Panc1 (cell line): ENCODE measurements at regions not wholly inside any gene's neighbourhood (a gene's known extent, or its start where the extent isn't known, plus 50 kb on each side); places are given as distances from the start of the nearest gene placed in this dataset.

Experiments used
- ATAC-seq: fragments of 200-7000 bp; cut with Tn5 transposase; 2 replicates; pipeline ENCODE4 v1.9.1; 2020; ENCODE audit warnings: mild to moderate bottlenecking, moderate library complexity
- BruUV-seq: library from RNA; stranded (reverse); fragments of 400-500 nt; replicated peaks from 2 replicates; lab custom pipeline; 2021; lab: Mats Ljungman, UMichigan
- CTCF ChIA-PET: fragments of 300-600 bp; sonication (Branson Sonifier 250); formaldehyde crosslinking; loops from one replicate; lab custom pipeline; 2022; ENCODE audit warnings: antibody characterized with exemption; lab: Charles Lee
- POLR2A ChIA-PET: fragments of 300-600 bp; sonication (Branson Sonifier 250); formaldehyde crosslinking; loops from one replicate; lab custom pipeline; 2022; ENCODE audit warnings: antibody characterized with exemption; lab: Charles Lee
- DNase-seq: peaks from one replicate; pipeline ENCODE4 v3.0.0-alpha.2; 2010; ENCODE audit warnings: low read depth, low spot score
- H3K27ac ChIP-seq: 2 replicates; pipeline ENCODE4 v1.5.1; 2011; ENCODE audit warnings: mild to moderate bottlenecking, low read length, inconsistent platforms
- H3K27me3 ChIP-seq: fragments of 200-500 bp; sonication (Bioruptor generic); 2 replicates; pipeline ENCODE4 v1.6.0; 2014; ENCODE audit warnings: low read length, inconsistent platforms; ENCODE audit not compliant: control insufficient read depth, insufficient read depth
- H3K36me3 ChIP-seq: fragments of 200-500 bp; sonication (Bioruptor generic); 2 replicates; pipeline ENCODE4 v1.5.1; 2014; ENCODE audit warnings: inconsistent platforms, mild to moderate bottlenecking, low read length, moderate library complexity; ENCODE audit not compliant: control insufficient read depth, insufficient read depth
- H3K4me1 ChIP-seq: 2 replicates; pipeline ENCODE4 v1.5.1; 2011; ENCODE audit warnings: inconsistent platforms, mild to moderate bottlenecking, low read length, moderate library complexity; ENCODE audit not compliant: control insufficient read depth, insufficient read depth
- H3K4me3 ChIP-seq, 2 experiments: 2 replicates each; pipeline ENCODE4 v1.5.1; 2011 to 2012; ENCODE audit warnings: low read depth in 2 of 2, low read length in 2 of 2, mild to moderate bottlenecking in 2 of 2, inconsistent platforms in 1 of 2, moderate library complexity in 1 of 2
- H3K9me3 ChIP-seq: fragments of 200-500 bp; sonication (Bioruptor generic); 2 replicates; pipeline ENCODE4 v1.5.1; 2014; ENCODE audit warnings: low read depth, mild to moderate bottlenecking, inconsistent platforms, low read length, moderate library complexity; ENCODE audit not compliant: control insufficient read depth, insufficient read depth
- POLR2AphosphoS5 ChIP-seq: IDR thresholded peaks from 2 replicates; pipeline ENCODE4 v1.6.1; 2012; ENCODE audit warnings: mild to moderate bottlenecking, low read depth, low read length, moderate library complexity
- SIN3A ChIP-seq: IDR thresholded peaks from 2 replicates; pipeline ENCODE4 v1.6.1; 2012; ENCODE audit warnings: low read depth, mild to moderate bottlenecking, low read length, moderate library complexity, borderline replicate concordance; ENCODE audit not compliant: insufficient read depth
- TCF7L2 ChIP-seq: IDR thresholded peaks from 2 replicates; pipeline ENCODE4 v1.6.1; 2011; ENCODE audit warnings: mild to moderate bottlenecking, low read depth, low read length, inconsistent platforms
- in situ Hi-C: cut with HindIII; loops from 2 replicates; pipeline ENCODE4 v1.10.0; 2016; ENCODE audit warnings: low sequenced_read_pairs, low pct_unique_long_range_greater_than_20kb
- intact Hi-C: fragments of 100-400 bp; cut with micrococcal nuclease; formaldehyde crosslinking; loops from one replicate; pipeline ENCODE4 v1.10.0; 2022; ENCODE audit not compliant: unreplicated experiment
- TF ChIP-seq, protein P1 (sequence below), 2 experiments: IDR thresholded peaks; 2 replicates each; pipeline ENCODE4 v1.6.1; 2011 to 2012; ENCODE audit warnings: low read depth in 2 of 2, control low read depth in 1 of 2, low read length in 1 of 2, mild to moderate bottlenecking in 1 of 2, moderate library complexity in 1 of 2; ENCODE audit not compliant: insufficient read depth in 1 of 2

DNA sequence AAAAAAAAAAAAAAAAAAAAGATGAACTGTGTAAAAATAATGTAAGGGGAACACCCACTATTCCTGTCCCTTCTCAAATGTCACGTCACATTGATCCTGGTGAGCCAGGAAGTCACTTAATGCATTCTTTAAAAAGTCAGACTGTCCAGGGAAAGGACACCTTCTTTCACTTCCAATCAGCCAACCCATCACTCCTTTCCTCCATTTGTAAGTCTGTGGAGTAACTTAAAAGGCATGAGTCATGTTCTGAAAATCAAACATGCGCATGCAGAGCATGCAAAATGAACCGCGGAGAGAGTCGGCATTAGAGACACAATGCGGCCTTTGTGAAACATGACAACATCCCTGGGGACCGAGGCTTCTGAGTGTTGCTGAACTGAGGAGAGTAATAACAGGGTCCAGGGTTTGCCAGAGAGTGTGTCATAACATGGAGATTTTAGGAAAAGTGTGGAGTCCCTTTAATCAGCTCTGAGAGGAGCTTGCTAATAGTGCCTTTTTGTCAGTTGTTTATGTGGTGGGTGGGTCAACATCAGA, 77.6 kb upstream of the SEMA6A start:
- in situ Hi-C loops (no loop called here), intact Hi-C loops (no loop called here)
- Histone ChIP-seq H3K4me3 (no peak overlapping the region), H3K4me1 (no peaks in the 10 kb centered on the region), H3K27me3 (no peaks in the 10 kb centered on the region), H3K9me3 (no peaks in the 10 kb centered on the region), H3K27ac (no peak overlapping the region), H3K36me3 (no peaks in the 10 kb centered on the region)
- DNase-seq: no peak
- no TSS peak for BruUV-seq
- POLR2A ChIA-PET: no interaction called here
- TF ChIP-seq POLR2AphosphoS5: no peak
- no peak for ATAC-seq
- CTCF ChIA-PET: no interaction called here

GRCh38 chr5:116651653-116652052, 77.0 kb upstream of the SEMA6A start:
- in situ Hi-C loops: no loop called here
- ChIA-PET CTCF (no interaction called here), POLR2A (no interaction called here)
- no peak for DNase-seq
- TF ChIP-seq SIN3A (no peak), TCF7L2 (no peak), POLR2AphosphoS5 (no peak)
- TF ChIP-seq, protein P1, sequence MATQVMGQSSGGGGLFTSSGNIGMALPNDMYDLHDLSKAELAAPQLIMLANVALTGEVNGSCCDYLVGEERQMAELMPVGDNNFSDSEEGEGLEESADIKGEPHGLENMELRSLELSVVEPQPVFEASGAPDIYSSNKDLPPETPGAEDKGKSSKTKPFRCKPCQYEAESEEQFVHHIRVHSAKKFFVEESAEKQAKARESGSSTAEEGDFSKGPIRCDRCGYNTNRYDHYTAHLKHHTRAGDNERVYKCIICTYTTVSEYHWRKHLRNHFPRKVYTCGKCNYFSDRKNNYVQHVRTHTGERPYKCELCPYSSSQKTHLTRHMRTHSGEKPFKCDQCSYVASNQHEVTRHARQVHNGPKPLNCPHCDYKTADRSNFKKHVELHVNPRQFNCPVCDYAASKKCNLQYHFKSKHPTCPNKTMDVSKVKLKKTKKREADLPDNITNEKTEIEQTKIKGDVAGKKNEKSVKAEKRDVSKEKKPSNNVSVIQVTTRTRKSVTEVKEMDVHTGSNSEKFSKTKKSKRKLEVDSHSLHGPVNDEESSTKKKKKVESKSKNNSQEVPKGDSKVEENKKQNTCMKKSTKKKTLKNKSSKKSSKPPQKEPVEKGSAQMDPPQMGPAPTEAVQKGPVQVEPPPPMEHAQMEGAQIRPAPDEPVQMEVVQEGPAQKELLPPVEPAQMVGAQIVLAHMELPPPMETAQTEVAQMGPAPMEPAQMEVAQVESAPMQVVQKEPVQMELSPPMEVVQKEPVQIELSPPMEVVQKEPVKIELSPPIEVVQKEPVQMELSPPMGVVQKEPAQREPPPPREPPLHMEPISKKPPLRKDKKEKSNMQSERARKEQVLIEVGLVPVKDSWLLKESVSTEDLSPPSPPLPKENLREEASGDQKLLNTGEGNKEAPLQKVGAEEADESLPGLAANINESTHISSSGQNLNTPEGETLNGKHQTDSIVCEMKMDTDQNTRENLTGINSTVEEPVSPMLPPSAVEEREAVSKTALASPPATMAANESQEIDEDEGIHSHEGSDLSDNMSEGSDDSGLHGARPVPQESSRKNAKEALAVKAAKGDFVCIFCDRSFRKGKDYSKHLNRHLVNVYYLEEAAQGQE (IDR thresholded peaks at IDR 0.05; ENCODE audit: insufficient read depth in 1 of 2, low read depth in 2 of 2, low read length in 1 of 2): no peak
- Histone ChIP-seq H3K4me3 (no peak overlapping the region), H3K36me3 (no peaks in the 10 kb centered on the region), H3K4me1 (no peaks in the 10 kb centered on the region), H3K27ac (no peak overlapping the region), H3K9me3 (no peaks in the 10 kb centered on the region), H3K27me3 (no peaks in the 10 kb centered on the region)
- no TSS peak for BruUV-seq
- intact Hi-C loops: no loop called here
- no peak for ATAC-seq

DNA sequence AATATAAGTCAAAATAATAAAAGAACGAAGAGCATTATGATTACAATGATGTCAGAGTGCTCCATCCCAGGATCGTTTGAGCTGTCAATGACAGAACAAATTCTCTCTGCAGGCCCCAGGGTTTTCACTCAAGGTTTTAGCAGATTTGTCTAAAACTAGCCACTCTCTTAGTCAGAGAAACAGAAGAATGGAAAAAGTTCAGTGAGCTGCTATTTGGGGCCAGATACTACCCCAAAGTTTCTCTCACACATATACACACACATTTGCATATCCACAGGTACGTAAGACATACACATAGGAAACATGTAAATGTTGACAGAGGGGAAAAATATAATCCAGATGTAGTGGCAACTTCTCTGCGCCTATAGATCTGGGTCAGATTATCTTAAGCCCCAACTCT, 76.3 kb upstream of the SEMA6A start:
- H3K27ac ChIP-seq: no peak overlapping the region
- no peaks in the 10 kb centered on the region for H3K27me3 ChIP-seq
- H3K36me3 ChIP-seq: no peaks in the 10 kb centered on the region
- in situ Hi-C loops (no loop called here), intact Hi-C loops (no loop called here)
- no TSS peak for BruUV-seq
- H3K4me3 ChIP-seq: no peak overlapping the region
- DNase-seq: no peak
- ChIA-PET POLR2A (no interaction called here), CTCF (no interaction called here)
- no peak for ATAC-seq
- H3K4me1 ChIP-seq: no peaks in the 10 kb centered on the region
- TF ChIP-seq, protein P1 (IDR thresholded peaks at IDR 0.05; ENCODE audit: insufficient read depth in 1 of 2, low read depth in 2 of 2, low read length in 1 of 2): no peak
- no peaks in the 10 kb centered on the region for H3K9me3 ChIP-seq
